GM19328 (cell line): ENCODE measurements at regions not wholly inside any gene's neighbourhood (a gene's known extent, or its start where the extent isn't known, plus 50 kb on each side); places are given as distances from the start of the nearest gene placed in this dataset.
"Not testable (repeated sequence)": the region's sequence is repeated elsewhere in the genome, so short reads cannot be mapped to it uniquely, and the experiment has no call there.

Experiments used
- ATAC-seq: cut with Tn5 transposase; IDR thresholded peaks from one replicate; pipeline ENCODE4 v1.9.1; 2021; ENCODE audit warnings: mild to moderate bottlenecking, moderate library complexity; ENCODE audit not compliant: unreplicated experiment

DNA sequence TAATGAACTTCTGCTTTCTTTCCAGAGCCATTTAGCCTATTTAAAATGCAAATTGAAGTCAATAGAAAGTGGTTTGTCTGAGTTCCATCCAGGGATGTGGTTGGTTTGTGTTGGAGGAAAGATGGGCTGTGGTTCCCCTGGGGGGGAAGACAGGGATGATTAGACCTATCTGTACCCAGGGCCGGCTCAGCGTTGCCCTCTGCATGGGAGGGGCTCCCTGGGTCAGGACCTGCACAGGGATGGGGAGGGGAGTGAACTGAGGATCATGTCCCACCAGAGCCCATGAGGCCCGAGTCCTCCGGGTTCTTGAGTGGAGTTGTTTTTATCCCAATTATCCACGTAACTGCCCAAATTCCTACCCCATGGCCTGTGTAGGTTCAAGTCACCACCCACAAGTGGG is 76.9 kb upstream of the SFSWAP start:
- ATAC-seq: no peak

DNA sequence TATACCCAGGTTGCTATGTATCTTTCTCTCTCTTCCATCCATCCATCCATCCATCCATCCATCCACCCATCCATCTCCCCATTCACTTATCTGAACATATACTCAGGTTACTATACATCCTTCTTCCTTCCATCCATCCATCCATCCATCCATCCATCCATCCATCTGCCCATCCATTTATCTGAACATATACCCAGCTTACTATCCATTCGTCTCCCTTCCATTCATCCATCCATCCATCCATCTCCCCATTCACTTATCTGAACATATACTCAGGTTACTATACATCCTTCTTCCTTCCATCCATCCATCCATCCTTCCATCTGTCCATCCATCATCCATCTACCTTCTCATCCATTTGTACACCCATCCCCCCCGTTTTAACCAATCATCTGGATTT is 75.9 kb upstream of the SFSWAP start:
- not testable (repeated sequence) for ATAC-seq

DNA sequence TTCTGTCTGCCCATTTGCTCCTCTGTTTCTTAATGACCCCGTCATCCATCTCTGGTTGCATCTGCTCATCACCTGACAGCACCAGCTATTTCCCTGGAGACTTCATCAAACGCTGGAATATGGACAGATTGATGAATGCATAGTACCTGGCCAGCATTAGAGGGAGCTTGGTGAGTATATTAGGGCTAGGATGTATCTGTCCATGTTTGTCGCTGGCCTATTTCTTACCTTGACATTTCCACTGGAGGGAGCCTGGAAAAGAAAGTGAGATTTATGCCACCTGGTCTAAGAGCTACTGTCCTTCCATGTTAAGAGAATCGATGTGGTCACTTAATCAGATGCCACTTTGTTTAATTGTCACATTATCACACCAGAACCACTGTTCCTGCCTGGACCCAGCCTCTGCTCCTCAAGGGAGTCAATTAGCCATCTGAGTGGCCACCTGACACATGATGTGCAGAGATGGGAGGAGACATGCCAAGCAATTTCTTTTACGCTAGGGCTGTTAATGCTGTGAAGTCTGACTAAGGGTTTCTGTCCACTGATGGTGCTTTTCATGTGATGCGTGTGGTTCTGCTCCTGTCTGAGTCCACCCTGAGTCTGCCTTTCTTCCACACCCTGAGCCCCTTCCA is 75.3 kb upstream of the SFSWAP start:
- ATAC-seq: no peak

DNA sequence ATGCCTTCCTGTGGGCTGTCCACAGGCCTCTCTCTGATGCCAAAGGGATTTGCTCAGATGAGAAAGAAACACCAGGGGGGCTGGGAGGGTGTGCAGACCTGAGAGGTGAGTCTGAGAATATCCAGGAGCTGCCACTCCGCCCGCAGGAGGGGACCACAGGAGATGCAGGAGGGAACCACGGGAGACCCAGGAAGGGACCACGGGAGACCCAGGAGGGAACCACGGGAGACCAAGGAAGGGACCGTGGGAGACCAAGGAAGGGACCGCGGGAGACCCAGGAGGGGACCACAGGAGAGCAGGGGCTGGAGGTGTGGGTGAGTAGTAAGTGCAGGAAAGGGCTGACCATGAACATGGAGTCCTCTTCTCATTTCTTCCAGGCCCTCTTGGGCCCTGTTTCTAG is 74.6 kb upstream of the SFSWAP start:
- no peak for ATAC-seq

DNA sequence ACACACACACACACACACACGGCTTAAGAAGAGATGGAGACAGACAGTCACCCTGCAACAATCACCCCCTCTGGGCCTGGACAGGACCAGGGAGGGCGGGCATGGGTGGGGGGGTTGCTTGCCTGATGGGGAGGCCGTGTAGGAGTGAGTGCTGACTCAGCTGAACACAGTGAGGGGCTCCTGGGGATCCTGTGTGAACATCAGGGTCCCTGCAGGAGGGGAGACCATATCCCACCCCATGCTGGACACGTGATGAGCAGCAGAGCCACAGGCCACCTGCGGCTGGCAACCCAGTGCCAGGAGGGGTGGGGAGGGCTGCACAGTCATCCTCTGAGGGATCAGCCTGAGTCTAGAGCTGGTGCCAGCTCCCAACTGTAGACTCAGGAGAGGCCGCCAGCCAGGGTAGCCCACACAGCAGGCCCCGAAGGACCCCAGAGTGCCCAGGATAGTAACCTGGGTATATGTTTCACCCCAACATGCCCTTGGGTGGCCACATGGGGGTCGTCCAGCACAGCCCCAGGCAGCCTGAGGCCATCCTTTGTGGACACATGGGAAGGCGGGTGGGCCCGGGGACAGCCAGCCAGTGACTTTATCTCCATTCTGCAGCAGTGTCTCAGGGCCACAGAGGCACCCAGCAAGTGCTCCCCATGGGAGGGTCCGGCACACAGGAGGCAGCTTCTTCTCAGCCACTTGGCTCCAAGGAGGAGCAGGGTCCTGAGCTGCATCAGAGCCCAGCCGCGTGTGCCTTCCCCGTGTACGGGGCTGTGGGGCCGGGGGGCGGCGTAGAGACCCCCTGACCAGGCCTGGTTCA is 73.7 kb upstream of the SFSWAP start:
- ATAC-seq: no peak

DNA sequence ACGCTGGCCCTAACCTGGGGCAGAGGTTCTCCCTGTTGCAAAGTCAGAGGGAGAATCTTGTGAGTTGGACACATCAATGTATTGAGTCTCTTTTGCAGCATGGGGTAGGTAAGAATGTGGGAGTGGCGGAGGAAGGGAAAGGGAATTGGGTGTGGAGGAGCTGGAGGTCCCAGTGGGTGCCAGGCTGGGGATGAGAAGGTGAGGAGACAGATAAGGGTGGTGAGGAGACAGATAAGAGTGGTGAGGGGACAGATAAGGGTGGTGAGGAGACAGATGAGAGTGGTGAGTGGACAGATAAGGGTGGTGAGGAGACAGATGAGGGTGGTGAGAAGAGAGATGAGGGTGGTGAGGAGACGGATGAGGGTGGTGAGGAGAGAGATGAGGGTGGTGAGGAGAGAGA is 72.9 kb upstream of the SFSWAP start:
- ATAC-seq: no peak

DNA sequence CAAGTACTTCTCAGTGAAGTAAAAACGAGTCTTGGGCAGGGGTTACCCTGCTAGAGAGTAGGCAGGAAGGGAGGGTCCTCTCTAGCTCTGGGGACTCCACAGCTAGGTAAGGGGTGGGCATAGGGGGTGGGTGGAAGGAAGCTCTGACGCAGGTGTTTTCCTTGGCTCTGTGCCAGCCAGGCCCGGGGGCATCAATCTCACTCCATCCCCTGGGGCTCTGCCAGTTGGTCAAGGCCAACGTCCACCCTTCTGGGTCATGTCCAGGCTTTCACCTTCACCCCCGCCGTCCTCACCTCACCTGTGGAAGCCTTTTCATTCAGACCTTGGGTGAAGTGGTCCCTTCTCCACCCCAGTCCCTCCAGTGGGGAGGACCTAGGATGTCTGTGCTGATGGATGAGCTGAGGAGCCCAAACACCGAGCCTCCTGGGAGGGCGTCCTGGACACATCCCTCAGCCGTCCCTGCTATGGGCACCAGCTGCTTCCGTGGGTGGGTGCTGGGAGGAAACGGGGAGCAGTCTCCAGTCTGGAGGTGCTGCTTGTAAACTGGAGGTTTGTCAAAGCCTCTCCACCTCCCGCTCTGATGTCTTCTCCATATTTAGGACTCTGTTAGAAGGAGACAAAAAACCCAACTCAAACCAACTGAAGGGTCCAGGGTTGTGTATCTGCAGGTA is 71.5 kb upstream of the SFSWAP start:
- no peak for ATAC-seq

DNA sequence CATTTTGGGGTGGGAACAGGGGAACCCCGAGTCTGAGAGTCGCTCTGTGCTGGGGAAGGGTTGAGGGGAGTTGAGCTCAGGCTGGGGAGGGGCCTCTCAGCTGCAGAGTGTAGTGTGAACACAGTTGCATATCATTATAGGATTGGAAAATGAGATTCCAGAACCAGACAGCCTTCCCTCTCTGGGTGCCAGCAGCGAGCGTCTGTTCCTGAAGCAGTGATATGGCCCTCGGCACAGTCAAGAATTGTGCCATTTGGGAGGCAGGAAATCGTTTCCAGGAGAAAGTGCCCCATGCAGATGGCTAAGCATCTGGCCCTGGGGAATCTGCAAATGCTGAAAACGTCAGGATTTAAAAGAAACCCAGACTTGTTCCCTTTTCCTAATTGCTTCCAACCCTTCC is 70.4 kb upstream of the SFSWAP start:
- ATAC-seq: no peak

DNA sequence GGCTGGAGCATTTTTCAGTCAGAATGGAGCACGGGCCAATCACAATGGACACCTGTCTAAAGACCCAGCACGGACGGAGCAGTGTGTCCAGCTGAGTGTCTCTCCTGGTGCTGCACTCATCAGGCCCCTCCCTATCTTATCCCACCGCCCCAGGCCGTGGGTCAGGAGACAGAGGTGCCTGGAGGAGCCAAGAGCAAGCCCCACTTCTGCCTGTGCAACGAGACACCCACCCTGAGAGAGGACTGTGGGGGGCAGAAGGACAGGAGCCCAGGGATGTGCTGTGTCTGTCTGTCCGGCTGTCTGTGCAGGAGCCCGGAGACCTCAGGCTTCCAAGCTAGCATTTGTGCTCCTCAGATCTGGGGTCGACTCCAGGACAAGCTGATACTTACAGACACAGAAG is 69.6 kb upstream of the SFSWAP start:
- ATAC-seq: no peak

DNA sequence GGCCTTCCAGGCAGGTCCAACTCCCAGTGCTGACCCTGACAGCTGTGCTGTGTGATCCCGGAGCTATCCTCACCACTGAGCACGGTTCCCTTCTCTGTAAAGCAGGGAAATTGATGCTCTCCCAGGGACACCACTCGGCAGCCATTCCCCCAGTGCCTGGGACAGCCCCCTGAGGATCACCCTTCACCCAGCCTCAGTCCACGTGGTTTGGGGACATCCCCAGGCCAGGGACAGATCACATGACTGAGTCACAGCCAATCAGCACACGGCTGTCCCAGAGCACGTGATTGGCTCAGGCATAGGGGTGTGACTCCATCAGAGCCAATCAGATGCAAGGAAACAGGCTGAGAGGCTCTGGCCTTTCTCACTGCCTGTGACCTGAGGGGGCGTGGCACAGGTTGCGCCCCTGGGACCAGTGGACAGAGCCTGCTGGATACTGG is 68.8 kb upstream of the SFSWAP start:
- no peak for ATAC-seq

DNA sequence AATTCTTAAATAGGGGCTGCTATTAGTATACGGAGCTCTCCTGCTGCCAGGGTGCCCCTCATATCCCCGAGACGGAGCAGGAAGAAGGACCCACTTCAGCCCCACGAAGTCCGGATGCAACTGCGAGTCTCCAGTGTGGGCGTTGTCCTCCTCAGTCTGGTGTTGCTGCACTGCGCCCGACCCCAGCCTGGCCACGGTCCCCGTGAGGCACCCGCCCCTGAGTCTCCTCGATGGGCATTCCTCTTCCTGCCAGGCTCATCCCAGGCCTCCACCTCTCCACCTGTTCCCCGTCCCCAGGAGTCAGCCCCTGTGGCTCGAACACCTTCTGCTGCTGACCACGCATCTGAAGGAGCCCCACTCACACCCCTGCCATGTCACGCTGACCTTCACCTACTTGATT is 68.1 kb upstream of the SFSWAP start:
- no peak for ATAC-seq

DNA sequence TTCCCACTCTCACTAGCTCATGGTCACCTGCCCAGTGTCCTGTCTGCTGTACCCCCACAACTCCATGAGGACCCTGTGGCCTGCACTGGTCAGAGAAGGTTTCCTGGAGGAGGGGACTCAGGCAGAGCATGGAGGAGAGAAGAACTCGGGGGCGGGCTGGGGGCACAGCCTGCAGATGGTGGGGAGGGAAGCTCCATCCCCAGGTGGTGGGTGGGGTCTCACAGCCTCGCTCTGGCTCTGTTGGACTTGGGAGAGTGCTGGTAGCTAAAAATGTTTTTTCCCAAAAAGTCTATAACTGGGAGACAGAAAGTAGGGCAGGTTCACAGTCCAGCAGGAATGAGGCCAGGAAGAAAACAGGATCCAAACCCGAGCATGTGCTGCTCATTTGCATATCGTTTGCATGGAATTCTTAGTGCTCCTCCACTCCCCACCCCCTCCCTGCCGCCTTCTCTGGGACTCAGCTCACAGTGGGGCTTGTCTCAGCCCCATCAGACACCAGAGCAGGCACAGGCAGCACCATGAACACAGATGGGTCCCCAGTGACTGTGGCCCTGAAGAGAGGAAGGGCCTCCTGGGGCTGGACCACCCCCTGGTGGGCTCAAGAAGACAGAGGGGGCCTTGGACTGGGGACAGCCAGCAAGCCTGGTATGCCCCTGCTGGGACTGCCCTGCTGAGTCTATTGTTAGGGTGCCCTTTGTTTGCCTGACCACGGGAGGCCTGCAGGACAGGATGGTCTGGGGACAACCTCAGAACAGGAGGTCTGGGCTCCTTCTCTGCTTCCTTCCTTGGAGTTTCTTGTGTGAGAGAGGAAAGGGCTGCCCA is 67.0 kb upstream of the SFSWAP start:
- no peak for ATAC-seq

DNA sequence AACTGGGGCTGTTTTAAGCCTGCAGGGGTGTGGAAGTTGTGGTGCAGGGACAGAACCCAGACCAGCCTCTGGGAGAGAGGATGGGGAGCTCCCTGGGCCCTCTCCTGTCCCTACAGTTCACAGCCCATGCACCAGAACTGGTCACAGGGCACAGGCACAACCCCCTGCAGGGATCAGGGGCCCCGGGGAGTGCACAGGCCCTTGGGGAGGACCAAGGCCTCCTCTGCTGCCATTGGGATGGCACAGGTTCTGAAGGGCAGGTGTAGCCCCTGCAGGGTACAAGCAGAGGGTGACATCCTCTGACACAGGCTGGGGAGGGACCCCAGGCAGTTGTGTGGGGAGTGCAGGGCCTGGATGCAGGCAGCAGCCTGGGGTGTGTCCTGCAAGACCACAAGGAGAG is 66.4 kb upstream of the SFSWAP start:
- no peak for ATAC-seq

DNA sequence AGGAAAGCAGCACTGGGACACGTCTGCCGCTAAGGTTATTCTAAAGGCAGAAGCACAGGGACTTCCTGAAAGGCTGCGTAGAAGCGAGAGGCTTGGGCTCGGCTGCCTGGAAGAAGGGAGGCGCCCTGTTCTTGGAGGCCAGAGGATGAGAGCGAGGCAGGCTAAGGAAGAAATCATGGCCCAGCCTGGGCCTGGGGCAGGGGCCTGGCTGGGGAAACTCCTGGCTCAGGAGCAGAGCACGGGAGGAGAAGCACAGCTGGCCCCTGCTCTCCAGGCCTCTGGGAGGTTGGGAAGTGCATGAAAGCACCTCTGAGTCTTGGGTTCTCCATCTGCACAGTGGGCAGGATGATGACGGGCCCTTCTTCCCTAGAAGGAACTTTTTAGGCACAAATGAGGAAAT is 66.0 kb upstream of the SFSWAP start:
- ATAC-seq: not testable (repeated sequence)

DNA sequence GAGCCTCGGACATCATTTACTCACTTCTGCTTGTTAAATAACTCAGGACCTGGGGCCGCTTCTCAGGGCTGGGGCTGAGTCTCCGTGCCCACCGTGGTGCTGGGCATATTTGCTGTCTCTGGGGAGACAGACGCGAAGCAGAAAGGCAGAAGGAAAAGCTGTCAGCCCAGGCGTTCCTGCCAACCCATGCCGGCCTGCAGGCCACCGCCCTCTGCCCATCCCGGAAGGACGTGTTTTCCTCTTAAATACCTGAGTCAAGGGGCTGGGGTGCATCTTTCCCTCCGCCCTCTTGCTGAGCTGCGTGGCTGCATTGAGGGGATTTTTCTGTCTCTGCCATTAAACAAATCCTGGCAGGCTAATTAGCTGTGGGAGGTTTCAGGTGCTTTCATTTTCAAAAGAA is 65.3 kb upstream of the SFSWAP start:
- not testable (repeated sequence) for ATAC-seq

DNA sequence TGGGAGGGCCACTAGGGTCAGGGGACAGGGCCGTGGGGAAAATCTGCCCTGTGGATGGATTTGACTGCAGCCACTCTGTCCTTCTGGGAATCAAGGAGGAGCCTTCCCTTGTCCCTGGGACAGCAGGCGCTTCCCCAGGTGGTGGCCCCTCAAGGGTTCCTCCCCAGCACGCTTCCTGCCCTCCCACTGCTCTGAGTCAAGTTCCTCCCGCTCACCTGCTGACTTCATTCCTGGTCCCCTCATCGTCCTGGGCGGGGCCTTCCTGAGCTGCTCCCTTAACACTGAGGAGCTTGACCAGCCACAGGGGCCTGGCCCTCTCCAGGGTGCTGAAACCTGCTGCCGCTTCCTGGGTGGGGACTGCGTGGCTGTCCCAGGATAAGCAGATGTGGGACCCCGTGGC is 64.4 kb upstream of the SFSWAP start:
- ATAC-seq: not testable (repeated sequence)

DNA sequence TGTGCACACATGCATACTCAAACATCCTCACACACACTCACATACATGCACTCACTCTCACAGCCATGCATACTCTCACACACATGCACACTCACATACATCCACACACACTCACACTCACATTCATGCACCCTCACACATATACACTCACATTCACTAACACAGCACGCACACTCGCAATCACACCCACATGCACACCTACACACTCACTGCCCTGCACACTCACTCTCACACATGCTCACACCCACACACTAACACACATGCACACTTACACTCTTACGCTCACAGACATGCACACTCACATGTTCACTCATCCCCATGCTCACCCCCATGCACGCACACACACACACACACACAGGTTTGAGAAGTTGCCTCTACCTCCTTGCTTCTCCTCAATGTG is 63.2 kb upstream of the SFSWAP start:
- no peak for ATAC-seq

DNA sequence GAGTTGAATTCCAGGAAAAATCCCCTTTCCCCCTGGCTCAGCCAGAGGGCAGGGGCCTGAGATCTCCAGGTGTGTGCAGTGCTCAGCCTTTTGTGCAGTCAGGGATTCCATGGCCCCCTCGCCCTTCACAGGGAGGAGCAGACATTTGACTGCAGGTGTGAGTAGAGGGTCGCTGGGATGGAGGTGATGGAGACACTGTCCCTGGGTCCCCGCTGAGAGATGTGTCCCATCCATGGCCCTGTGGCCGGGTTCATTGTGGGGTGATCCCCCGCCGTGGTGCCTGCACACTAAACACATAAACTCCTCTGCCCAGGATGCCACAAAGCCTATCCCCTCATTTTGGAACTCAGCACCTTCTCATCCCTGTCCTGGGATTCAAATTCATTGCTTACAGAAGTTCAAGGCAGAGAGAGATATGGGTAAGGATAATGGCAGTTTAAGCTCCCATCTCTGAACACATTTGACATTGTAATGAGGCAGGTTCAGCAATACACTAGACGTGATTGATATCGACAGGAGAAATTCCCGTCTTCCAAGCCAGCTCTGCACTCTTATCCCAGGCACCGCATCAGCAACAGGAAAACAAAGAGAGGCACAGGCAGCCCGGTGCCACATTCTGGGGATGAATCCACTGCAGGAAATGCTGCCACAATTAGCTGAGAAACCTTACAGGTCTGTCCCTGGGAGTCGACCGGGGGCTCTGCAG is 55.3 kb upstream of the SFSWAP start:
- ATAC-seq: not testable (repeated sequence)

DNA sequence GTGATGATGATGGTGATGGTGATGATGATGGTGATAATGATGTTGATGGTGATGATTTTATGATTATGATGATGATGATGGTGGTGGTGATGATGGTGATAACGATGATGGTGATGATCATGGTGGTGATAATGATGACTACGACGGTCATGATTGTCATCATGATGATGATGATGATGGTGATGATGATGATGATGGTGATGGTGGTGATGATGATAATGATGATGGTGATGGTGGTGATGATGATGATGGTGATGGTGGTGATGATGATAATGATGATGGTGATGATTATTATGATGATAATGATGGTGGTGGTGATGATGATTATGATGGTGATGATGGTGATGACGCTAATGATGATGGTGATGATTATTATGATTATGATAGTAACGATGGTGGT is 54.1 kb upstream of the SFSWAP start:
- not testable (repeated sequence) for ATAC-seq

DNA sequence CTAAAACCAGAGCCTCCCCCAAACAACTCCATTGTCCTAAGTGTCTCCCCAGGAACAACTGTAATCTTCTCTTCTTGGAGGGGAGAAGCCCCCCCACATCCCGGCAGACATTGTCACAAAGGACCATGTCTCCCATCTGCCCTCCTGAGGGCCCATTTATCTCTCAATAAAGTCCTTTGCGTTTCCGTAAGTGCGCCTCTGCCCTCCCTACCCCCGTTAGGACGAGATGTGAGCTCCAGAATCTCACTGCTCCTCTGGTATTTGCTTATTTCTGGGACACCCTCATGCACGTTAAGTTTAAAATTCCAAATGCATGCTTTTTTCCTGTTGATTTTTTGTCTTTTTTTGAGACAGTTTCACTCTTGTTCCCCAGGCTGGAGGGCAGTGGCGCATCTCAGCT is 52.3 kb upstream of the SFSWAP start:
- not testable (repeated sequence) for ATAC-seq

DNA sequence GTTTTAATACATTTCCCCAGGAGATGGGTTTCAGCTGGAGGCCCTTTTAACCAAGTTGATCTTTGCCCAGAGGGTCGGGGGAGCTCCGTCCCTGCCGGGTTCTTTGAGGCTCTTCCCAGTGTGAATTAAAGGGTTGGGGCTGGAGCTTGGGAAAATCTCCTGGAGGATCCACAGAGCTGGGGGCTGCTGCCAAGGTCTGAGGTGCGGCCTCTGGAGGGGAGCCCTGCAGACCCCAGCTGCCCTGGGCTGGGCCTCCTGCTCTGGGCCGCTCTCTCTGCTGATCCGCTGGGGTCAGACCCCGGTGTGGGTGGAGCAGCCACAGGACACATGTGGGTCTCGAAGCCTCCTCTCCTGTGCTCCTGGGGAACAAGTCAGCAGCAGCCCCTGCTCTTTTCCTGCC is 51.4 kb upstream of the SFSWAP start:
- not testable (repeated sequence) for ATAC-seq
